Stimulated activated effector memory CD8-positive, alpha-beta T cell treated with anti-CD3 and anti-CD28 coated beads, Interleukin-12 subunit alpha, Interleukin-12 subunit beta, amount 100 ng/mL, for 72 hours (primary cell): ENCODE measurements at regions not wholly inside any gene's neighbourhood (a gene's known extent, or its start where the extent isn't known, plus 50 kb on each side); places are given as distances from the start of the nearest gene placed in this dataset.

Experiments used
- ATAC-seq: fragments of 150-1000 bp; cut with Tn5 transposase; 2 replicates; pipeline ENCODE4 v1.10.0; 2021
- DNase-seq, 2 donors: peaks; one replicate each; pipeline ENCODE4 v3.0.0; 2021 to 2022; ENCODE audit warnings: low spot score in 2 of 2
- H3K27ac Mint-ChIP-seq: one replicate; pipeline ENCODE4 v1.8.0; 2022; ENCODE audit warnings: mild to moderate bottlenecking, mixed read lengths
- H3K36me3 Mint-ChIP-seq: one replicate; pipeline ENCODE4 v1.8.0; 2022; ENCODE audit warnings: mild to moderate bottlenecking, mixed read lengths
- H3K4me1 Mint-ChIP-seq: one replicate; pipeline ENCODE4 v1.8.0; 2022; ENCODE audit warnings: mixed read lengths
- H3K4me3 Mint-ChIP-seq: one replicate; pipeline ENCODE4 v1.8.0; 2022; ENCODE audit warnings: mild to moderate bottlenecking, mixed read lengths
- H3K9me3 Mint-ChIP-seq: one replicate; pipeline ENCODE4 v1.8.0; 2022; ENCODE audit warnings: mixed read lengths

DNA sequence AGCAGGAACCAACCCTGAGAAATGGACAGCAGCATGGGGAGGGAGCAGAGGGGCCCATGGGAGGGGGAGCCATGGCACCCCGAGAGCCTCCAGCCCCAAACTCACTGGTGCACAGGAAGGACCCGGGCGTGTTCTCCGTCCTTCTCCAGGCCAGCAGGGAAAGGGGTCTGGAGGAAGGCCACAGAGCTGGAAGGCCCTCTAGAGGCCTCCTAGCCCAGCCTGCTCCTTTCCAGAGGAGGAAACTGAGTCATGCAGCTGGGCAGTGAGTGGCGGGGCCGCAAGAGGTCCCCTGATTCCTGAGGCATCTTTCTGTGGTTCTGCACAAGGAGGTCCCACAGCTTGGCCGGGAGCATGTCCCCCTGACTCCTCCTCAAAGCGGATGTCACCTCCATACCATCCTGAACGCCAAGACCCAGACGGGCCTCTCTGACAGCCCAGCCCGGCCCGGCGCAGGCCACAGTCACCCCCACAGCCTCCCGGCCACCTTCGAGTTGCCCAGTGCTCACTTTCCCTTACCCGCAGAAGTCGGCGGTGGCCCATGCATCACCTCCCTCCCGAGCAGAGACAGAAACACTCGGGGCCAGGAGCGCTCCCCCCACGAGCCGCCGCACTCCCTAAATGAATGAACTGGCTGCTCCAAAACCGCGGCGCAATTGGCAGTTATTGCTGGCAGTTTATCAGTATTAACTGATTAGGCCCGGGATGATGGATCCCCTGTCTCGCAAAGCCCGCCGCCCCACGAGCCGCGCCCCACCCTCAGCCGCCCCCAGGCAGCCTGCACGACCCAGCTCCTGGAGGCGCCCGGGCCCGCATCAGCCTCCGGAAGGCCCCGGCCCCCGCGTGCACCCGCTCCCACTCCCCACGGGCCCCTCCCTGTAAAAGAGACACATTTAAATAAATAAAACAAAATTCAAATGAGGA, 272.5 kb downstream of the BUD13 start:
- DNase-seq (no peak), ATAC-seq (no peak)
- Mint-ChIP-seq H3K9me3 (no peaks in the 10 kb centered on the region), H3K36me3 (no peaks in the 10 kb centered on the region), H3K4me1 (no peaks in the 10 kb centered on the region), H3K4me3 (no peak overlapping the region), H3K27ac (no peak overlapping the region)

DNA sequence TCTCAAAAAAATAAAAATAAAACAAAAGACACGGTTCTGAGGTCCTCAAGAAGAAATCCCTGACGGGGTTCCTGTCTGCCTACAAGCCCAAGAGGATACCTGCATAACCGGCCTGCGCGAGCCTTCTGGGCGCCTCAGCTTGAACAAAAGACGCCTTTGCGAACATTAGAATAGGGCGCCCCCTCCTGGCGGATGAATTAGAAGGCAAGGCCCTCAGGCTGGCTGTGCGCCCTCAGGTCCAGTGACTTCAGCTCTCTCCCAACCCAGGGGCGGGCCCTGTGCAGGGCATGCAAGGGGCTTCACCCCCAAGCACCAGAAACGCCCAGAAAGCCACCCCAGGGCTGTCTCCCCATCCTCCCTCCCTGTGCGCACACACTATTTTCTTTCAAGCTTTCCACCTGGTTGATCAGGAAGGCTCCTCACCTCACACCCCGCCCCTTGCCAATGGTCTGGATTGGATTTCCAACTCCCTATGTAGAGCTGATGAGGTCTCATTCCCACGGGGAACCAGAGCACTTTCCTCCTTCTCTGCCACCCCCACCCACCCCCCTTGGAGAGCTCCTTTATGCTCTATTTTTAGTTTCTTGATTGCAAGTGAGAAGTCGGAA, 273.3 kb downstream of the BUD13 start:
- DNase-seq (peak; percentile 31 to 82), ATAC-seq (peak; percentile 31)
- no peak overlapping the region for H3K4me3 Mint-ChIP-seq
- H3K36me3 Mint-ChIP-seq: no peaks in the 10 kb centered on the region
- H3K9me3 Mint-ChIP-seq: no peaks in the 10 kb centered on the region
- H3K27ac Mint-ChIP-seq: no peak overlapping the region
- H3K4me1 Mint-ChIP-seq: no peaks in the 10 kb centered on the region

DNA sequence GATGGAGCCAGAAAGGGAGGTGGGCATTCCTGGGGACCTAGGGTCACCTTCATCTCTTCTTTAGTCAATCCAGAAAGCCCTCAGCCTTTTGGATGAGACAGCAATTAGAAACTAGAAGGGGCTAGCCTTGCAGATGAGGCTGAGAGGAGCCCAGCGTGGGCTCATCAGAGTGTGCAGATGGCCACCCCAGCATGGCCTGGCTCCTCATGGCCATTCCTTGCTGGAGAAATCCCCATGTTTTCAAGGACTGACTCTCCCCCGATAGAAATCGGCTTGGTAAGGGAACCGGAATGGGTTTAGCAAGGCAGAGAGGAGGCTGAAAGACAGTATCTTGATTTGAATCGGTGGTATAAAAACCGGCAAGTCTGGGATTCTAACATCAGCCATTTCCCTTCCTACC, 274.6 kb downstream of the BUD13 start:
- no peak overlapping the region for H3K4me3 Mint-ChIP-seq
- no peak for ATAC-seq
- no peaks in the 10 kb centered on the region for H3K4me1 Mint-ChIP-seq
- no peak overlapping the region for H3K27ac Mint-ChIP-seq
- H3K9me3 Mint-ChIP-seq: no peaks in the 10 kb centered on the region
- H3K36me3 Mint-ChIP-seq: no peaks in the 10 kb centered on the region
- DNase-seq: no peak

DNA sequence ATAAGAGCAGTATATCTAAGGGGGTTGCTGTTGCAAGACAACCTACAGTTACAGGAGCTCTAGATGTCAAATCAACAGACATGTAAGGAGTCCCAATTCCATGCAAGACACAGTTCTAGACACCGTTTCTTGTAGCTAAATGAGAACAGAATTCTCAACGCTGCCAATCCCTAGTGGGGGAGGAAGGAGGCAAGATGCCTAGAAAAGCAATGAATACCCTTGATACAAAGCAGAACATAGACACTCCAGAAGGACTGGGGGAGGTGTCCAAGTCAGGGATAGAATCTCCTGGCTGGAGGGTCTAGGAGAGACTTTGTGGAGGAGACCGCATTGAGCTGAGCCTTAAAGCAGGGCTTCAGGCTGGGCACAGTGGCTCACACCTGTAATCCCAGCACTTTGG, 280.2 kb downstream of the BUD13 start:
- Mint-ChIP-seq H3K27ac (no peak overlapping the region), H3K4me3 (no peak overlapping the region), H3K4me1 (no peaks in the 10 kb centered on the region), H3K36me3 (no peaks in the 10 kb centered on the region), H3K9me3 (no peaks in the 10 kb centered on the region)
- DNase-seq (no peak), ATAC-seq (no peak)

DNA sequence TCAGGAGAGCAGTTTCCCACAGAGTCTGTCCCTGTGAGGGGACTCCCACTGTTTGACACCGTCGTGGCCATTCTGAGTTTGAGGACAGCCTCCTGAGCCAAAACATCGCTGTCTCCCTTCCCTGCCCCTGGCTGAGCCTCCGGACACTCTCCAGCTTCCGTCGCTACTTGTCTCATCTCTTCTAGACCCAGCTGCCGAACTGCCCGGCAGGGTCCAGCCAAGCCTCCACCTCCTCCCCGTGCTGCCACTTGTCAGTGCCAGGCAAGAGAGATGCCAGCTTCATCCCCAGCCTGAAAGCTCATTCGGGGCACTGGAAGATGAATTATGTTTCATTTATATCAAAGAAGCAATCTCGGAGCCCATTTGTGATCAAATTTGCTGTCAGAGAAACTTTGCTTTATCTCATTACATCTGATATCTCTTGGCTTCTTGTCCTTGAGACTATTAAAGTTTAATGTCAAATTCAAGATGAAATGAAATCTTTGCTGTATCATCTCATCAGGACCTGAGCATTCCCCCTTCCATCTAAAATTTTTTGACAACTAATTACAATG, 283.9 kb downstream of the BUD13 start:
- no peak for ATAC-seq
- Mint-ChIP-seq H3K4me3 (no peak overlapping the region), H3K9me3 (peaks cover 2% of the 10 kb centered on the region)

DNA sequence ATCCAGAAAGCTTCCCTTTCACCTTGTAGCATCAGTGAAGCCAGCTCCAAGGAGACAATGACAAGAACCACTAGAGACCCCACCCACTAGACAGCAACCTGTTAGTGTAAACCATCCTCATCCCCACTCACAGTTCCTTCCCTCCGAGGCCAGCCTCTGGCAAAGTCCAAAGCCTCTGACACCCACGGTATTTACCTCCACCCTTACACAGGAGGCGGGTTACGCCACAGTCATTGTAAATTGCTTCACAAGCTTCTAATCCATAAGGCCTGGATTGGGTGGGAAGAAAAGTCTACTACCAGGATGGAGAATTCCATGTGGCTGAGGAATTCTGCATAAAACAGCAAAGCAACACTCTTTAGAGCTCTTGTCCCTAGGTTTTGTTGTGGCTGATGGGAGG, 287.4 kb downstream of the BUD13 start:
- no peaks in the 10 kb centered on the region for H3K4me1 Mint-ChIP-seq
- peaks cover 2% of the 10 kb centered on the region for H3K9me3 Mint-ChIP-seq
- no peaks in the 10 kb centered on the region for H3K36me3 Mint-ChIP-seq
- H3K4me3 Mint-ChIP-seq: no peak overlapping the region
- no peak overlapping the region for H3K27ac Mint-ChIP-seq
- ATAC-seq (no peak), DNase-seq (no peak)

More for the DNA sequence above, 283.9 kb downstream of the BUD13 start:
- Mint-ChIP-seq H3K27ac (no peak overlapping the region), H3K4me1 (no peaks in the 10 kb centered on the region), H3K36me3 (no peaks in the 10 kb centered on the region)
- DNase-seq: no peak

DNA sequence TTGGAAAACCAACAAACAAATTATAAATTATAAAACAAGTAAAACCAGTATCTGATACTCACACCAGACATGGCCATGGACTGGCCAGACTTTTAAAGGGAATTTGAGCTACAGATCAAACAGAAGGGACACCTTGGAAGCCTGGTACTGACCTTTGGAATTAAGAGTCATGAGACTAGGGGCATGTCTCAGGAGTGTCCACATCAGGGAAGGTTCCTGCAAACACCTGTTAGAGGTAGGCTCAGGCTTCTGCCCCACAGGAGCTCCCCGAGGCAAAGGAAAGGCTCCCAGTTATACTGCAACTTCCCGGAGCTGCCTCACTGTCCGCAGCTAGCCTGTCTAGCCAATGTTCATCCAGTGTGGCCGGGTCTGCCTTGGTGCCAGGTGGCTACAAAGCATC, 290.1 kb downstream of the BUD13 start:
- H3K4me3 Mint-ChIP-seq: no peak overlapping the region
- H3K4me1 Mint-ChIP-seq: no peaks in the 10 kb centered on the region
- peaks cover 2% of the 10 kb centered on the region for H3K9me3 Mint-ChIP-seq
- no peak for ATAC-seq
- H3K36me3 Mint-ChIP-seq: no peaks in the 10 kb centered on the region
- no peak for DNase-seq
- H3K27ac Mint-ChIP-seq: no peak overlapping the region

DNA sequence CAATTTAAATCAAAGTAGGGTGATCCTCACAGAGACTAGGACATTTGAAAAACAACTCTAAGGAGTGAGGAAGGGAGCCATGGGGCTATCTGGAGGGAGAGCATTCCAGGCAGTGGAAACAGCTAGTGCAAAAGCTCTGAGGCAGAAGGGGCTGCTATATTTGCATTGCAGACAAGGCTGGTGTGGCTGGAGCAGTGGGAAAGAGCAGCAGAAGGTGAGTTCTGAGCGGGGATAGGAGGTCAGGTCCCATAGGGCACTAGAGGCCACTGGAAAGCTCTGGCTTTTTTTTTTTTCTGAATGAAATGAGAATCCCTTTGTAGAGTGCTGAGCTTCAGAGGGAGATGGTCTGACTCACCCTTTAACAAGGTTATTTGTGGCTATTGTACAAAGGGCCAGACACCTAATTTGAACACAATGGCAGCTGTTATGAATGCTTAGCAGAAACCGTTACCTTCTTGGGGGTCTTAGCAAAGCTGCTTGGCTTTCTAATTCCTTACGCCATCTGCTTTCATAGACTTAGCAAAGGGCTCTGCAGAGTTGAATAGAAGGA, 291.6 kb downstream of the BUD13 start:
- Mint-ChIP-seq H3K4me1 (no peaks in the 10 kb centered on the region), H3K4me3 (no peak overlapping the region), H3K36me3 (no peaks in the 10 kb centered on the region), H3K27ac (no peak overlapping the region), H3K9me3 (peaks cover 2% of the 10 kb centered on the region)
- ATAC-seq (no peak), DNase-seq (no peak)

DNA sequence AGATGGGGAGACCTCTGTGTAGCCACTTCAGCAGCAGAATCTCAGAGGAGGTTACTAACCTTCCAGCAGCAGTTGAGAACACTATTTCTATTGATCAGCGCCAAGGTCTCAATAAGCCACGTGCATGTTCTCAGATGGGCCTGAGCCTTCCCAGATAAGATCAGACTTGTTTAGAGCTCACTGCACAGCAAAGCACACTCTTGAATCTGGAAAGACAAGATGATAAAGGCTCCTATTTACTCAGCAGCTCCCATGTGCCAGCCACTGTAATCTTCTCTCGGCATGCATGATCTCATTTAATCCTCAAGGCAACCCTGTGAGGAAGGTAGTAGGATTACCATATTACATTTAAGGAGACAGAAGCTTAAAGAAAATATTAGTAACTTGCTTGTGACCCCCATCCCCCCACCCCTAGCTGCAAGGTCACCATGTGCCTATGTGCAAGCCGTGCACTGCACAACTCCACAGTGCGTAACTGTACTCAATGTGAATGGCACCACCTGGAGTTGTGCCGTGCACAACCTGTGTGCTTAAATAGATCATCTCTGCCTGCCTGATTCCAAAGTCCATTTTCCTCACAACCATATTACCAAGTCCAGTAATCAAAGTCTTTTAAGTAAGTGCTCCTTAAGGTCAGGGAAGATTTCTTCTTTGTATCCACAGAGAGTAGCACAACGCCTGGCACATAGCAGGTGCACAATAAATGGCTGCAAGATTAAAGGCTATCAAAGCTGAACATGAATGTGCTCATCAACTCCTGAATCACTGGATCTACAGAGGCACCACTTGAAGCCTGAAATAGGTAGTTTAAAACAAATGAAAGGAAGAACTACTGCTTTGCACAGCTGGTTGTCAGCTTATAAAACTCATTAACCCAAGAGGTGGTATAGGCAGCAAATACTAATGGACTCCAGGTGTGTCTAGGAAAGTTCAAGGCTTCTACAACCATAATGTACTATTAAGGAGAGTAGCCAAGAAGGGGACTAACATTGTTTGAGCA, 293.8 kb downstream of the BUD13 start:
- no peaks in the 10 kb centered on the region for H3K36me3 Mint-ChIP-seq
- H3K27ac Mint-ChIP-seq: no peak overlapping the region
- no peaks in the 10 kb centered on the region for H3K4me1 Mint-ChIP-seq
- H3K4me3 Mint-ChIP-seq: no peak overlapping the region
- ATAC-seq: no peak
- no peaks in the 10 kb centered on the region for H3K9me3 Mint-ChIP-seq
- DNase-seq: no peak

DNA sequence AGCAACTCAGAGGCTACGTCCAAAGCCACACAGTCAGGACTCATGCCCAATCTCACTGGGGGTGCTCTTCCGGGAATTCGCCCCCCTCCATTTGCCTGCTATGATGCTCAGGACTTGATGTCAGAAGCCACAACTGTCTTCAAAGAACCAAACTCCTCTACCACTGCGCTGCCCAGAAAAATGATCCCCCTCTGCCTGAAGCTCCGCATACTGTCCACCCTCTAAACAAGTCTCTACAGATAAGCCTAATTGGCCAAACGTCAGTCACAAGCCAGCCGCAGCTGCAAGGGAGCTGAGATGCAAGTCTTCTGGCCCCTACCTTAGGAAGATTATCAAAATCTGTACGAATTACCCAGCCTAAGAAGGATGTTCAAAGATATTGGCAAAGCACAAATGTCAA, 294.6 kb downstream of the BUD13 start:
- Mint-ChIP-seq H3K4me1 (no peaks in the 10 kb centered on the region), H3K36me3 (no peaks in the 10 kb centered on the region), H3K9me3 (no peaks in the 10 kb centered on the region), H3K4me3 (no peak overlapping the region), H3K27ac (no peak overlapping the region)
- DNase-seq (no peak), ATAC-seq (no peak)

DNA sequence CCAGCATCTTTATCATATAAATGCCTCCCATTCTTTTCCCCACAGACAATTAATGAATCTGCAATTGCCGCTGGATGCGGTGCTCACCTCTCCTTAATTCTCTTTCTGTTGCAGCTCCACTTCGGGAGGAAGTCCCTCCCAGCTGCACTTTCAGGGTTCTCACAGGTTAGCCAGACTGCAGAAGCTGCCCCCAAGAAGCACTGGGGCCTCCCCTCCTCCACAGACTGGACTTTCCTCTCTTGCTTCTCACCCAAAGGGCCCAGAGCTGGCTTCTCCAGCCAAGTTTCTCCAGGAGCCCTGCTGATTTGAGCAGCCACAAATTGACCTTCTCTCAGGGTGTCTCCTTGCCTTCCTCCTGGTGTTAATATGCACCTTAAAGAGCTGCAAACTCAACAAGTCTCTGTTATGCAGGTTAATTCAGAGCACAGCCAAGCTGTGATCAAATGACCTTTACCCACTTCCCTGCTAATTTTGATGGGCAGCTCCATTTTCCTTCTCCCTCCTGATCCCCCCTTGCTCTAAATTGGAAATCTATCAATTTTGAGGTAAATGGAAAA, 298.9 kb downstream of the BUD13 start:
- DNase-seq (no peak), ATAC-seq (no peak)
- Mint-ChIP-seq H3K4me3 (no peak overlapping the region), H3K4me1 (no peaks in the 10 kb centered on the region), H3K36me3 (no peaks in the 10 kb centered on the region), H3K9me3 (no peaks in the 10 kb centered on the region), H3K27ac (no peak overlapping the region)

DNA sequence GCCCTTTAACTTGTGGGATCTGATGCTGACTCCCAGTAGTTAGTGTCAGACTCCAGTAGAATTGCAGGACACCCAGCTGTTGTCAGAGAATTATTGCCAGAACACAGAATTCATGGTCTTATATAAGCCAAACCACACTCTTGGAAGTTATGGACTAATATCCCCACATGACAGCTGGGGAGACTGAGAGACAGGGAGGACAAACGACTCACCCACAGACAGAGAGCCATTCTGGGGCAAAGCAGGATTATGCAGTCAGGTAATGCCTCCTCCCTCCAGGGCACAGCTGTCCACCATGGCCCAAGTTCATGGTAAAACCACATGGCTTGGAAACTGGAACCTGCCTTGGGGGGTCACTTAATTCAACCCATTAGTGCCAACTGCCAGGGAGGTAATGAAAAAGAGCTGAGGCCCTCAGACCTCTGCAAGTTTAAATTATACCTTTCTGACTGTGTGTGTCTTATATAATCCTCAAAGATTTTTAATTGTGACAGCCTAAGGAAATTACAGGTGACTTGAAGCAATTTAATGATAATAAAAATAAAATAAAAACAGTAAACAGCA, 299.5 kb downstream of the BUD13 start:
- H3K9me3 Mint-ChIP-seq: no peaks in the 10 kb centered on the region
- DNase-seq (no peak), ATAC-seq (no peak)
- no peak overlapping the region for H3K4me3 Mint-ChIP-seq
- no peak overlapping the region for H3K27ac Mint-ChIP-seq
- H3K4me1 Mint-ChIP-seq: no peaks in the 10 kb centered on the region
- H3K36me3 Mint-ChIP-seq: no peaks in the 10 kb centered on the region

DNA sequence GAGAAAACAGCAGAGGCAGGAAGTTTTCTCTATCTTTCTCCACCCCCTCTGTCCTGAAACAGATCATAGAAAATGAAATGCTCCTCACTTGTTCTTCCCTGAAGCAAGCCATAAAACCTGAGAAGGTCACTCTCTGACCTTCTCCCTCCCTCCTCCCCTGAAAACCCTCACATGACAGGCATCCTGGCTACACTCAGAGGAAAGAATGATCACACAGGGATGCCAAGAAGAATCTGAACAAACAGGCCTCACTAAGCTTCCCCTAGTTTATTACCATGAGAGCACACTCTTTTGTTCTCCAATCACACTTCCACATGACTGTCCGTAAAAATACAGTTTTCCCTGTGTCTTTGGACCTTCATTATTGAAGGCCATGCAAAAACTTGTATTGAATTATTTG, 300.1 kb downstream of the BUD13 start:
- H3K27ac Mint-ChIP-seq: no peak overlapping the region
- ATAC-seq (no peak), DNase-seq (no peak)
- H3K4me3 Mint-ChIP-seq: no peak overlapping the region
- H3K36me3 Mint-ChIP-seq: no peaks in the 10 kb centered on the region
- no peaks in the 10 kb centered on the region for H3K9me3 Mint-ChIP-seq
- H3K4me1 Mint-ChIP-seq: no peaks in the 10 kb centered on the region

DNA sequence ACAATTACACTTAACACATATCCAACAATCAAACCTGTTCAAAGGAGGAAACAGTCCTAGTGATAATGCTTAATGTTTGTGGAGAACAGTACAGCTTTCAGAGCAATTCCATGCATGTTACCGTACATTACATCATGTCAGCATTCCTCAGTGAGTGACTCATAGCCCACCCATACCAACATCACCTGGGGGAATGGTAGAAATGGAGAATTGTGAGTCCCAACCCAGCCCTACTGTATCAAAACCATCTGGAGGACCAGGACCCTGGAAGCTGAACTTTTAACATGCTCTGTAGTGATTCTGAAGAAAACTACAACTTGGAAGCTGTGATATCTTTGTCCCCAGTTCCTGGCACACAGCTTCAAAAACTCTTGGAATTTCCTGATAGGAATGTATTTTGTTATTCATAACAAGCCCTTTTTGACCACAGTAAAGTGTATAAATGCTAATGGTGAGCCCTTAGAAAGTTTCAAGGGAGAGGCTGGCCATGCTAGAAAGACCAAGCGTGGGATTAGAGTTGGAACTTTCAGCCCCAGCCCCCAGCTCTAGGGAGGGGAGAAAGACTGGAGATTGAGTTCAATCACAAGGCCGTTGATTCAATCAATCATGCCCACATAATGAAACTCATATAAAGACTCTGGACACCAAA, 301.1 kb downstream of the BUD13 start:
- no peaks in the 10 kb centered on the region for H3K9me3 Mint-ChIP-seq
- no peak overlapping the region for H3K4me3 Mint-ChIP-seq
- ATAC-seq (no peak), DNase-seq (no peak)
- H3K36me3 Mint-ChIP-seq: no peaks in the 10 kb centered on the region
- no peak overlapping the region for H3K27ac Mint-ChIP-seq
- H3K4me1 Mint-ChIP-seq: no peaks in the 10 kb centered on the region
